ENCODE measurements at regions not wholly inside any gene's neighbourhood (a gene's known extent, or its start where the extent isn't known, plus 50 kb on each side); places are given as distances from the start of the nearest gene placed in this dataset.

DNA sequence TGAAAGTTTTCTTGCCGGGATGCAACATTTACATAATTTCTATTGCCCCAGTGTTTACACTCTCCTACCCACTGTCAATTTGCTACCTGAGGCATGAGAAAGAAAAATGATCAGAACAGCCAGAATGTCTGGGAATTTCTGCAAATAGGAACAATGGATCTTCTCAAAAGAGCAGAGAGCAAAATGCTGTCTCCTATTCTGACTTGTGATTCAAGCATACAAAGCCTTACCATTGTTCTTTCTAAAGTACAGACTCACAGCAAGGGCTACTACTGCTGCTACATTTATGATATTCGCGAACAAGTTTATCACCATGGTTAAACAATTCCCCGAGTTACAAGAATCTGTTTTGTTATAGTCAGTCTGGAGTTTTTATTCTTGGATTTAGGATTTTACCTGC, 329.9 kb upstream of the CELF2 start:
- TF ChIP-seq JUN (IDR thresholded peaks at IDR 0.05; ENCODE audit: borderline replicate concordance, insufficient read depth, insufficient read length, low read depth): no peak
- no peak for FAIRE-seq
- Histone ChIP-seq H3K9me3 (replicated peaks; ENCODE audit: control insufficient read depth, insufficient read depth, low read length) (no peaks in the 10 kb centered on the region), H2AFZ (ENCODE audit: low read depth, low read length) (no peak overlapping the region), H3K36me3 (ENCODE audit: control insufficient read depth in 2 of 2, extremely low read depth in 1 of 2, insufficient read depth in 2 of 2, low read length in 2 of 2) (no peaks in the 10 kb centered on the region), H3K79me2 (ENCODE audit: control insufficient read depth, insufficient read depth, low read length) (no peaks in the 10 kb centered on the region), H3K9ac (replicated peaks; ENCODE audit: extremely low read depth, insufficient read depth, low read length) (no peak overlapping the region), H4K20me1 (replicated peaks; ENCODE audit: control insufficient read depth, extremely low read depth, insufficient read depth, low read length) (no peaks in the 10 kb centered on the region), H3K4me1 (ENCODE audit: control insufficient read depth, extremely low read depth, insufficient read depth, low read length) (no peaks in the 10 kb centered on the region), H3K27ac (ENCODE audit: insufficient read depth, low read depth, low read length) (no peak overlapping the region), H3K4me3 (replicated peaks in 1 of 3; ENCODE audit: insufficient read depth in 1 of 3, low read depth in 1 of 3, low read length in 3 of 3) (no peak overlapping the region), H3K9me1 (replicated peaks; ENCODE audit: control insufficient read depth, extremely low read depth, insufficient read depth, low read length) (no peaks in the 10 kb centered on the region), H3K4me2 (ENCODE audit: insufficient read depth, low read length) (no peak overlapping the region), H3K27me3 (ENCODE audit: control insufficient read depth in 2 of 2, insufficient read depth in 2 of 2, low read length in 2 of 2) (no peaks in the 10 kb centered on the region)
- POLR2A ChIA-PET: no interaction called here
- CTCF ChIA-PET: no interaction called here
- dilution Hi-C loops (cut with MboI; ENCODE audit: extremely low pct_ligation_motif_present, low sequenced_read_pairs): no loop called here
- no TSS peak for BruUV-seq (replicated peaks)
- DNase-seq (ENCODE audit: low read depth, low spot score): no peak
- intact Hi-C loops (cut with micrococcal nuclease): no loop called here

- Histone ChIP-seq H3K4me2 (ENCODE audit: insufficient read depth, low read length) (no peak overlapping the region), H3K27ac (ENCODE audit: insufficient read depth, low read depth, low read length) (no peak overlapping the region), H3K9me1 (replicated peaks; ENCODE audit: control insufficient read depth, extremely low read depth, insufficient read depth, low read length) (no peaks in the 10 kb centered on the region), H3K9me3 (replicated peaks; ENCODE audit: control insufficient read depth, insufficient read depth, low read length) (no peaks in the 10 kb centered on the region), H3K36me3 (ENCODE audit: control insufficient read depth in 2 of 2, extremely low read depth in 1 of 2, insufficient read depth in 2 of 2, low read length in 2 of 2) (no peaks in the 10 kb centered on the region), H3K79me2 (ENCODE audit: control insufficient read depth, insufficient read depth, low read length) (no peaks in the 10 kb centered on the region), H3K27me3 (ENCODE audit: control insufficient read depth in 2 of 2, insufficient read depth in 2 of 2, low read length in 2 of 2) (no peaks in the 10 kb centered on the region), H3K4me3 (replicated peaks in 1 of 3; ENCODE audit: insufficient read depth in 1 of 3, low read depth in 1 of 3, low read length in 3 of 3) (no peak overlapping the region), H2AFZ (ENCODE audit: low read depth, low read length) (no peak overlapping the region), H4K20me1 (replicated peaks; ENCODE audit: control insufficient read depth, extremely low read depth, insufficient read depth, low read length) (no peaks in the 10 kb centered on the region), H3K9ac (replicated peaks; ENCODE audit: extremely low read depth, insufficient read depth, low read length) (no peak overlapping the region), H3K4me1 (ENCODE audit: control insufficient read depth, extremely low read depth, insufficient read depth, low read length) (no peaks in the 10 kb centered on the region)
- TF ChIP-seq POLR2A (IDR thresholded peaks at IDR 0.05; ENCODE audit: low read depth, low read length): no peak
- TF ChIP-seq FOS (IDR thresholded peaks at IDR 0.05; ENCODE audit: borderline replicate concordance, insufficient read depth, low read length): no peak
- TF ChIP-seq, protein P1, sequence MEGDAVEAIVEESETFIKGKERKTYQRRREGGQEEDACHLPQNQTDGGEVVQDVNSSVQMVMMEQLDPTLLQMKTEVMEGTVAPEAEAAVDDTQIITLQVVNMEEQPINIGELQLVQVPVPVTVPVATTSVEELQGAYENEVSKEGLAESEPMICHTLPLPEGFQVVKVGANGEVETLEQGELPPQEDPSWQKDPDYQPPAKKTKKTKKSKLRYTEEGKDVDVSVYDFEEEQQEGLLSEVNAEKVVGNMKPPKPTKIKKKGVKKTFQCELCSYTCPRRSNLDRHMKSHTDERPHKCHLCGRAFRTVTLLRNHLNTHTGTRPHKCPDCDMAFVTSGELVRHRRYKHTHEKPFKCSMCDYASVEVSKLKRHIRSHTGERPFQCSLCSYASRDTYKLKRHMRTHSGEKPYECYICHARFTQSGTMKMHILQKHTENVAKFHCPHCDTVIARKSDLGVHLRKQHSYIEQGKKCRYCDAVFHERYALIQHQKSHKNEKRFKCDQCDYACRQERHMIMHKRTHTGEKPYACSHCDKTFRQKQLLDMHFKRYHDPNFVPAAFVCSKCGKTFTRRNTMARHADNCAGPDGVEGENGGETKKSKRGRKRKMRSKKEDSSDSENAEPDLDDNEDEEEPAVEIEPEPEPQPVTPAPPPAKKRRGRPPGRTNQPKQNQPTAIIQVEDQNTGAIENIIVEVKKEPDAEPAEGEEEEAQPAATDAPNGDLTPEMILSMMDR (IDR thresholded peaks at IDR 0.05; ENCODE audit: extremely low read depth in 1 of 2, insufficient read depth in 1 of 2, low read depth in 1 of 2, low read length in 2 of 2): no peak
- TF ChIP-seq EZH2 (IDR thresholded peaks at IDR 0.05; ENCODE audit: borderline replicate concordance, low read depth, low read length, severe bottlenecking): no peak
- no peak for TF ChIP-seq POLR2AphosphoS5 (IDR thresholded peaks at IDR 0.05; ENCODE audit: insufficient read depth, low read depth, low read length)
- TF ChIP-seq, protein P2, sequence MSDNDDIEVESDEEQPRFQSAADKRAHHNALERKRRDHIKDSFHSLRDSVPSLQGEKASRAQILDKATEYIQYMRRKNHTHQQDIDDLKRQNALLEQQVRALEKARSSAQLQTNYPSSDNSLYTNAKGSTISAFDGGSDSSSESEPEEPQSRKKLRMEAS (IDR thresholded peaks at IDR 0.05; ENCODE audit: insufficient read depth, insufficient read length): no peak
- intact Hi-C loops (cut with micrococcal nuclease) (no loop called here), dilution Hi-C loops (cut with MboI; ENCODE audit: extremely low pct_ligation_motif_present, low sequenced_read_pairs) (no loop called here)
- no peak for FAIRE-seq
- POLR2A ChIA-PET: no interaction called here
- DNase-seq (ENCODE audit: low read depth, low spot score): no peak
- CTCF ChIA-PET: no interaction called here
- no TSS peak for BruUV-seq (replicated peaks)
Observed at GRCh38 chr10:10699427-10699826, 318.2 kb upstream of the CELF2 start.

Measured in endothelial cell of umbilical vein (primary cell).